ENCODE measurements at regions not wholly inside any gene's neighbourhood (a gene's known extent, or its start where the extent isn't known, plus 50 kb on each side); places are given as distances from the start of the nearest gene placed in this dataset.

DNA sequence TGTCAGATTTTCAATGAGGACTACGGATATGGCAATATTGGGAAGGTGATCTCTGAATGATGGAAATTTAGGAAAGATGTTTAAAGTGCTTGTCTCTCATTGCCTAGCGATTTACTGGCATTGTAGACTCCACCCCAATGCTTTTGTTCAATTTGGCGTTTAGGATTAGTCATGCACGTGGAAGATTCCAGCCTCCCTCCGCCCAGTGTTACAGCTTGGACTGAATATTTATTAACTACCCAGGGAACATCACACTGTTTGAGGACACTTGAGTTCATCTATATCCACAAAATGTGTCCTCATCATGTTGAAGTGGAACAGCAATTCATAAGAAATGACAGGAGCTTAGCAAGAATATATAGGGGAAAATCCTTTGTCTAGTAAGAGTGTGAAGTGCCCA is 738.8 kb upstream of the RBFOX1 start:
- DNase-seq (ENCODE audit: low read depth) = no peak
- no peak overlapping the region for H3K4me3 ChIP-seq (ENCODE audit: low read length)
- TF ChIP-seq, protein P1, sequence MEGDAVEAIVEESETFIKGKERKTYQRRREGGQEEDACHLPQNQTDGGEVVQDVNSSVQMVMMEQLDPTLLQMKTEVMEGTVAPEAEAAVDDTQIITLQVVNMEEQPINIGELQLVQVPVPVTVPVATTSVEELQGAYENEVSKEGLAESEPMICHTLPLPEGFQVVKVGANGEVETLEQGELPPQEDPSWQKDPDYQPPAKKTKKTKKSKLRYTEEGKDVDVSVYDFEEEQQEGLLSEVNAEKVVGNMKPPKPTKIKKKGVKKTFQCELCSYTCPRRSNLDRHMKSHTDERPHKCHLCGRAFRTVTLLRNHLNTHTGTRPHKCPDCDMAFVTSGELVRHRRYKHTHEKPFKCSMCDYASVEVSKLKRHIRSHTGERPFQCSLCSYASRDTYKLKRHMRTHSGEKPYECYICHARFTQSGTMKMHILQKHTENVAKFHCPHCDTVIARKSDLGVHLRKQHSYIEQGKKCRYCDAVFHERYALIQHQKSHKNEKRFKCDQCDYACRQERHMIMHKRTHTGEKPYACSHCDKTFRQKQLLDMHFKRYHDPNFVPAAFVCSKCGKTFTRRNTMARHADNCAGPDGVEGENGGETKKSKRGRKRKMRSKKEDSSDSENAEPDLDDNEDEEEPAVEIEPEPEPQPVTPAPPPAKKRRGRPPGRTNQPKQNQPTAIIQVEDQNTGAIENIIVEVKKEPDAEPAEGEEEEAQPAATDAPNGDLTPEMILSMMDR (IDR thresholded peaks at IDR 0.05; ENCODE audit: insufficient read depth, low read depth, low read length, missing control alignments) = no peak

DNA sequence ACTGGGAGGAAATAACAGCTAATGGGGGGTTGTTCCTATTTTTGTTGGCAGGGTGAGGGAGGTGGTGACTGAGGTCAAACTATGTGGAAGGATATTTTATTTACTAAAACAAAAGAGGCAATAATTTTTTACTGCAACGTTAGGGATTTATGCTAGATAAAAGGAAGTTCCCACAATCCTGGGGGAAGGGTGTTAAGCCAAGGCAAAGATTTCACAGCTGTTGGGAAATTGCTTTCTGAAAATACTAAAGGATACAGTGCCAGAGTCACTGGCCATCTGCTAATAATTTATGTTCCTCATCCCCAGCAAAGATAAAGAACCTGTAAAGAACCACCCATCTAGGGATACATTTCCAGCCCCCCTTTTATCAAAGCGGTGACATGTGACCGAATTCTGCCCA is 756.0 kb upstream of the RBFOX1 start:
- no peak for DNase-seq (ENCODE audit: low read depth)
- H3K4me3 ChIP-seq (ENCODE audit: low read length) = no peak overlapping the region
- TF ChIP-seq, protein P1 (IDR thresholded peaks at IDR 0.05; ENCODE audit: insufficient read depth, low read depth, low read length, missing control alignments) = no peak

DNA sequence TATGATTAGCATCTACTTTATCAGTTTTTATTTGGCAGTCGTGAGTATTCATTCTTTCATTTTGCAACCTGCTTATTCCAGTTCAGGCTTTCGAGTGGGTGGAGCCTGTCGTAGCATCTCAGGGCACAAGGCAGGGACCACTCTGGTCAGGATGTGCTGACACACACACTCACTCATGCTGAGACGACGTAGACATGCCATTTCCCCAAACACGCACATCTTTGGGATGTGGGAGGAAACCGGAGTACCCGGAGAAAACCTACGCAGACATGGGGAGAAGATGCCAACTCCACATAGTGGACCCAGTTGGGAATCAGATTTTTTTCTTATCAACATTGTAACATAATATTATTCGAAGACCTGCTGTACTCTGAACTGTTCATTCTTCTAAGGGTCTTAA is 756.5 kb upstream of the RBFOX1 start:
- DNase-seq (ENCODE audit: low read depth) = no peak
- TF ChIP-seq, protein P1 (IDR thresholded peaks at IDR 0.05; ENCODE audit: insufficient read depth, low read depth, low read length, missing control alignments) = no peak
- H3K4me3 ChIP-seq (ENCODE audit: low read length) = no peak overlapping the region

DNA sequence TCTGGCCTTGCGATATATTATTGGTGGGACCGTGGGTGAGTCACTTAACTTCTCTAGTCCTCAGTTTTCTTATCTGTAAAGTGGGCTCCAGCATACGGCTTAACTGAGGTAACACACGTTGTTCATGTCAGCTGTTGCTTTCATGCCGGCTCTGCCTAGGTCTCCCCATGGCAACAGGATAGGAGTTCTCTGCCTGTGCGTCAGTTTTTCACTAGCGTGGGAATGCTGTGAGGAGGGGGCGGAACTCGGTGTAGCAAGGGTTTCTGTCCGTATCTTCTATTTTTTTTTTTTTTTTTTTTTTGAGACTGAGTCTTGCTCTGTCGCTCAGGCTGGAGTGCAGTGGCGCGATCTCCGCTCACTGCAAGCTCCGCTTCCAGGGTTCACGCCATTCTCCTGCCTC is 758.5 kb upstream of the RBFOX1 start:
- H3K4me3 ChIP-seq (ENCODE audit: low read length) = no peak overlapping the region
- TF ChIP-seq, protein P1 (IDR thresholded peaks at IDR 0.05; ENCODE audit: insufficient read depth, low read depth, low read length, missing control alignments) = no peak
- no peak for DNase-seq (ENCODE audit: low read depth)

DNA sequence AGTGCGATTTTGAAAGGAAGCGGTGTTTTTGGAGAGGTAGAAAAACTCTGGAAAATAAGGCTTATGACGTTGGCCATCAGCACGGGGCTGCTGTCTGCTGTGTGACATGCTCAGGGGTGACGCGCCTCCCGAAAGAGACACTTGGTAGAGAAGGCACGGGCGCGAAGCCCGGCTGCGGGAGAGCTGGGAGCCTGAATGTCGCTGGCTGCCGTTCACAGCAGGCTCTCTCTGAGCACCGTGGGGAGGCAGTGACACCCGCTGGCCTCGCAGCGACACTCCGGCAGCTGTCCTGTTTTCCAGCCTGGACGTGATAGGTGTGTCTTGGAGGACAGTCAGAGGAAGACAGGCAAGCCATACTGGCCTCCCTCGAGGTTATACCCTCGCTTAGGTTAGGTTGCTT is 759.1 kb upstream of the RBFOX1 start:
- TF ChIP-seq, protein P1 (IDR thresholded peaks at IDR 0.05; ENCODE audit: insufficient read depth, low read depth, low read length, missing control alignments) = no peak
- H3K4me3 ChIP-seq (ENCODE audit: low read length) = no peak overlapping the region
- no peak for DNase-seq (ENCODE audit: low read depth)

DNA sequence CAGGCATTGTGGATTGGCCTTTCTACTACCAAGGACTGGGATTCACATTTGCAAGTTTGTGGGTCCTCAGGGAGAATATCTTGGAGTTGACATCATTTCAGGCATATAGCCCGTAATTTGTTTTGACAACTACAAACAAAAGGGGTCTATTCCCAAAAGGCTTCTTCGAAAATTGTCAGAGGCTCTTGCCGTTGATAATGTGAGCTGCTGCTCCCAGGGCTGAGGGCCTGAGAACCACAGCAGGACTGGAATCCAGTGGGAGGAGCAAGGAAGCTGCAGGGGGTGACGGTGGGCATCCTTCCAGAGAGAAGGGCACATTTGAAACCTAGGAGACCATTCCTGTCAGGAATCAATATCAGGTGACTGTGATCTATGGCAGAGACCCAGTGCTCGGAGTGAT is 761.6 kb upstream of the RBFOX1 start:
- TF ChIP-seq, protein P1 (IDR thresholded peaks at IDR 0.05; ENCODE audit: insufficient read depth, low read depth, low read length, missing control alignments) = no peak
- DNase-seq (ENCODE audit: low read depth) = no peak
- H3K4me3 ChIP-seq (ENCODE audit: low read length) = no peak overlapping the region

DNA sequence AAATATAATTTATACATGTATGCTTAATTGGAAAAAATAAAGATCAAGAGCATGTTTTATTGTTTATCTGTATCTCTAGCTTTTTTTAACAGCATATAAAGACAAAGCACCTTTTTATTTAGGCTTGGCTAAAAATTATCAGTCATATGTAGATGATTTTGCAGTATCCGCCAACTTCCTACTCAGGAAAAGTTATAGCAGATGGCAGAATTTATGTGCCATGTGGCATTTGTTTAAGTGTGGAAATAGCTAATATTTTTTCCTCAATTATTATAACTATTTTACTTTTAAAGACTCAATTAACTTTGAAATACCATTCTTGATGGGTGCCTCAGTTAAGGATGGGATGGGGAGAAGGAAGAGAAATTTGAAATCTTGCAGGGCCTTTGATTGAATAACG is 762.1 kb upstream of the RBFOX1 start:
- TF ChIP-seq, protein P1 (IDR thresholded peaks at IDR 0.05; ENCODE audit: insufficient read depth, low read depth, low read length, missing control alignments) = no peak
- H3K4me3 ChIP-seq (ENCODE audit: low read length) = no peak overlapping the region
- DNase-seq (ENCODE audit: low read depth) = no peak

Measured in epithelial cell of esophagus (primary cell).